ENCODE measurements at regions not wholly inside any gene's neighbourhood (a gene's known extent, or its start where the extent isn't known, plus 50 kb on each side); places are given as distances from the start of the nearest gene placed in this dataset.

DNA sequence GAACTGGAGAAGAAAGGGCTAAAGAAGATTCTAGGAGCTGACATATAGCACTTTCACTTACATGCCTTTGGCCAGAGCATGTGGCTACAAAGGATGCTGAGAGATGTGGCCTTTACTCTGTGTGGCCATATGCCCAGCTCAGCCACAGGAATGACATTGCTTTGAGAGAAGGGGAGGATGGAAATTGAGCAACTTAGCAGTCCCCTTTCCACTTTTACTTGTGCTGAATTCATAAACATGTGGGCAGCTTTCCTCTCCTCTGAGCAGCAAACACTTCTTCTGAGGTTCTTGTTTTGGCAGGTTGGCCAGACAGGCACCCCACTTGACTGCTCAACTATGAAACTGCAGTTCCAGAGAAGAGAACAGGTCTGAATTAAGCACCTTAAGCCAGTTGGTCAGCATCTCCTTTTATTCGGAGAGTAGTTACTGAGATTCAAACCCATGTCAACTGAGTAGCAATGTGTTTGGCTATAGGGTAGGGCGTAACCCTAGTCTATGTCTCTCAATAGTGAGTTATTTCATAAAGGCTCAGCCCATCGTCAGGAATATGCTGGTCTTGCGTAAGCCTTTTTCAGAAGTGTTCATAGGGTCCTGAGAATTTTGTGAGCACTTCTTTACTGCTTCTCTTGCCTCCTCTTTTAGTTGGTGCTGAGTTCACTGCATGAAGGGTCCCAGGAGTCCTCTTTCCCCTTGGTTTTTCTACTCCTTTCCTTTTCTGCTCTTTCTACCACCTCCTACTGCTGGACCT lies 134.5 kb downstream of the PALM2AKAP2 start:
- no peak for DNase-seq

DNA sequence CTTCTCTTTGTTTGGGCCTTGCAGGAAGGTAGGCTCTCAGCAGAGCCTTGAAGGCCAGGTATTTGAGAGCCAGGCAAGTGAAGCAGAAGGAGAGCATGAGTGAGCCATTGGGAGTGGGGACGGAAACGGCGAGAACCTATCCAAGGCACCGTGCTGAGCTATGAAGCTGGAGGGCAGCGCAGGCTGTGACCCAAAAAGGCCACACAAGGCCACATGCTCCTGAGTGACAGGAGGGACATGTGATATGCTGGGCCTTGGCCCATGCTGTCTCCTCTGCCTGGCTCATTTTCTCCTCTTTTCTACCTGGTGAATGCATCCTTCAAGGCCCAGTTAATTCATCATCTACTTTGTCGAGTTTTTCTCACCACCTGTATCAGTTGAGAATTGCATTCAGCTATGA lies 136.3 kb downstream of the PALM2AKAP2 start:
- no peak for DNase-seq

DNA sequence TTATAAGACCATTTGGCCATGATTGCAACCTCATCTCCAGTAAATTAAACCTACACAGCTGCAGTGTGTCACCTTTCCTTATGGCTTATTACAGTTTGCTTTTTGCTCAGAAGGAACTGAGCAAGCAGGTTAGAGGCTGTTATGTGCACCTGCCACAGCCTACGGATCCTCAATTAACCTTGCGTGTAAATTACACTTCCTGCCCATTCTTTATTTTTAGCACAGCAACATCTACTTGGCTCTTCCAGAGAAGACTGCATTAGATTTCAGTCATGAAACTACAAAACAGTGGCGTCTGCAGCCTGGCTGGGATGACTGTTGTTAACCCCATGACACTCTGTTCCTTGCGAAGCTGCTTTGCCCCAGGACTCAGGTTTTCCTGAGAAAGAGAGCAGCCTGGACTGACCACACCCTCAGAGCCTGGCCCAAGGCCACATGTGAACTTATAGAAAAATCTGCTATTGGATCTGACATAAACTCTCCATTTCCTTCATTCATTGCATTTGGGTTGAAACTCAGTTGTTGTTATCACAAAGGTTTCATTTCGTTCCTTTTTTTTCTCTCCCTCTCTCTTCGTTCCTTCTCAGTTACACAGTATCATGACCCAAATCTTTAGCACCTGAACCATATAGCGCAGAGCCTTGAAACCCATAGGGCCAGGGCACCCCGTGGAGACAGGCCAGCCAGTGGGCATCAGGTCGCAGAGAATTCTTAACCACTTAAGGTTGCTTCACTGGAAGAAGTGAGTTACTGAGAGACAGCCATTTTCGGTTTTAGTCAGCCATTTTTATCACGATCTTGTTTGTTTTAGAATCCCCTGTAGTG lies 138.6 kb downstream of the PALM2AKAP2 start:
- DNase-seq: no peak

DNA sequence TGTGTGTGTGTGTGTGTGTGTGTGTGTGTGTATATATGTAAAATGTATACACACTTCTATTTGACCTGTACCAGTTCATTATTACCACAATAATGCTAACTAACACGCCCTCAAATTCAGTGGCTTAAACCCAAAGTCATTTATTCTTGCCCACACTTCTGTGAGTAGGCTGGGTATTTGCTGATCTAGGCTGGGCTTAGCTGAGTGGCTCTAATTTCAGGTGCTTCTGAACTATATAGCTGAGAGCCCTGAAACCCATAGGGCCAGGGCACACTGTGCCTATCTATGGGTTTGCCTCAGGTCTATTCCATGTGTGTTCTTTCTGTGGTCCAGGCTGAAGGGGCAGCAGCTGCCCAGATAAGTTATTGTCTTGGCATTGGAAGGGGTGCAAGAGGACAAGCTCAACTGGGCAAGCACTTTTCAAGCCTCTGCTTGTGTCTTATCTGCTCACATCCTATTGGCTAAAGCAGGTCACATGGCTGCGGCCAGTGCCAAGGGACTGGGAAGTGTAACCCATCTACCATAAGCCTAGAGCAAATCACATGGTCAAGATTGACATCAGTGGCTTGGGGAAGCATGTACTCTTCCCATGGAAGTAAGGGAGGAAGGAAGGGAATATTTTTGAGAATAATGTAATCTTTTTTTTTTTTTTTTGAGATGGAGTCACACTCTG lies 139.9 kb downstream of the PALM2AKAP2 start:
- no peak for DNase-seq

DNA sequence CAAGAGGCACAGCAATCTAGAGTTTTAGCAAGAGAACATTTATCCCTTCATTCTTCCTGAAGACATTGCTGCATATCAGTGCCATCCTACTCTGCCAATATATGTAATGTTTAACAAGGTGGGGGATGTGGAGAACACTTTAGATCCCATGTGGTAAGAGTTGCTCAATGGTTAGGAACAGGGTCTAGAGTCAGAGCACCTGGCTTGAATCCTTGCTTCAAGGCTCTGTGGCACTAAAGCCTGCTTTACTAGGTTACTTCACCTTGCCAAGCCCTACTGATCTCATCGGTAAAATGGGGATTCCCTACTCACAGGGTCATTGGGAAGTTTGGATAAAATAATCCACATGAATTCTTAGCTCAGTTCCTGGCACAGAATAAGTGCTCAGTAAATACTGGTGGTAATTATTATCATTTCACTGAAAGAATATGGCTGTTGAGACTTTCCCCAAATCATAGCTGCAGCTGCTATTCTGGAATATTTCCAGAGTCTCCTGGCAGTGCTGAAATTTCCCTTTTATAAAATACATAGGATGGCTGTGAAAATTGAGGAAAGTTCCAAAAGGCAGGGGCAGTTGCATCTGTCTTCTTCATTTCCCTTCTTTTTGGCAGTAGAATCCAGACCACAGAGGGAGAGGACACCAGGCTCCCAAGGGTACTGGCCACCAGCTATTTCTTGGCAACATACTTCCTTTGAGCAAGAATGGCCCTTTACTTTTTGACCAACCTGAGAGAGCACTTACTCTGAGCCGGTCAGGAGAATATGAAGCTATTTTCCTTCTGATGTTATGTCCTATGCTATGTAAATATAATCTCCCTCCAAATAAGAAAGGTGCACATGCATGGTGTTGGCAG lies 142.8 kb downstream of the PALM2AKAP2 start:
- no peak for DNase-seq

- DNase-seq: no peak
Measured at GRCh38 chr9:109923471-109923760, 143.4 kb downstream of the PALM2AKAP2 start.

- DNase-seq: no peak
Measured at GRCh38 chr9:109923806-109924205, 143.8 kb downstream of the PALM2AKAP2 start.

DNA sequence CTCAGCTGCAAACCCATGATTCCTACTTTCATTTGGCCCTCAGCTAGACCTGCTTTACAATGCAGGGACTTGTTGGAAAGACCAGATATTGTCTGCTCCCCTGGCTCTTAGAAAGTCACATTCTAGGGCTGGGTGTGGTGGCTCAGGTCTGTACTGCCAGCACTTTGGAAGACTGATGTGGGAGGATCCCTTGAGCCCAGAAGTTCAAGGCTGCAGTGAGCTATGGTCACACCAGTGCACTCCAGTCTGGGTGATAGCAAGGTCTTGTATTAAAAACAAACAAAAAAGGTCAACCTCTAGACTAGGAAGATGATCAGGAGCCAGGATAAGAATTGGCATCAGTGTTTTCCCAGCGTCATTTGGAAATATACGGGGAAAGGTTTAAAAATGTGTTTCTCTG lies 145.8 kb downstream of the PALM2AKAP2 start:
- DNase-seq: no peak

- no peak for DNase-seq
Measured at GRCh38 chr9:109926421-109926869, 146.4 kb downstream of the PALM2AKAP2 start.

DNA sequence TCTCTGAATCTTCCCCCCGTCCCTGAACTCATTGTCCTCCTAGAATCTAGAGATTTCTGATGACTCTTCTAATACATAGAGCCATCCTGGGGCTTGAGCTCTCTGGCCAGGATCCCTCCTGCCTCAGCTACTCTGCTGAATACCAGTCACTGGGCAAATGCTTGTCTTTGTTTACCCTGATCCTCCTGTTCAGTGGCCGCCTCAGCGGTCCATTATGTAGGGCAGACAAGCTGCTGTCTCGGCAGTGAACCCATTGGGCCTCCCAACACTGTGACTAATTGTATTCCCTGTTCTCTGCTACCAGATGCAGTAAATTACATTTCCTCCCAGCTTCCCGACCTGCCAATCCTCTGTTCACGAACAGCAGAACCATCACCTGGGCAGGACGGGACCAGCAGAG lies 151.6 kb downstream of the PALM2AKAP2 start:
- no peak for DNase-seq

DNA sequence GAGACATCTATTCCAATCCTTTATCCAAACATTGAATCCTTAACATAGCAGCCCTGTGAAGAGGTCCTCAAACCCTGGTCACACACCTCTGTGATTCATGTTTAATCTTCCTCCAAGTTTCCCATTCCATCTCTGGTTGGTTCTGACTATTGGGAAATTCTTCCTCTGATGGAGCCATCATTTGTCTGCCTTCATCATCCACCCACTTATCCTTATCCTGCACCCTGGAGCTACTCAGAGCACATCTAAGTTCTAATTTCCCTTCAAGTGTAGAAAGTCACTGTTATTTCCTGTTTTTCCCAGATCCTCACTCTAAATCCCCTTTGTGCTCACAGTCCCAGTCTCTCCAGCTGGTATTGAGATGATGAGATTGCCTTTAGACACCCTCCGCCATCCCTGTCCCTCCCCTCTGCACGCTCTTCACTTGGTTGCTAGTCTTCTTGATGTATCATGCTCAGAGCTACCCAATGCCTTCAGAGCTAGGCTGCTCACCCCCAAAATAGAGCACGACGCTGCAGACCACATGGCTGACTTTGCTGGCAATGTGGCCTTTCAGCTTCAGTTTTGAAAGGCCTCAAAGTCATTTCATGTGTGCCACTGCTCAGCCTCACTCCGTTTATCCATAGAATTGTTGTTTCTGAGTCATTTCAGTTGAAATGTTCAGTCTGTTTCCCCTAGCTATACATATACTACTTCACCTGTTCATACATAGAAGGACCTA lies 154.3 kb downstream of the PALM2AKAP2 start:
- no peak for DNase-seq

DNA sequence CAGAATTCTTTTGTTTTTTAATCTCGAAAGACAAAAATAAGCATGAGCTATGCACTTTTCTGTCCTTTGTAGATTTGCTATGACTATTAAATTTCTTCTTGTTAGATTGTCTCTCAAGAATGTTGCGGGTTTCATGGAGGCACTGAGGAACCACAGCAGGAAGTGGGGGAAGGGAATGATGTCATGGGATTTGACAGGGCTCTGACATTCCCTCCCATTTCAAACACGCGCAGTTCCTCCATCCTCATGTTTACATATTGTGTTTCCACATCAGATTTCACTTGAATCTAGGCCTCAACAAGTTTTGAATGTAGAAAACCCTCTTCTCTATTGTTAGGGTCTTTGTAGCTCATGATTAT lies 154.8 kb downstream of the PALM2AKAP2 start:
- no peak for DNase-seq

GRCh38 chr9:109935406-109936087 lies 155.5 kb downstream of the PALM2AKAP2 start:
- no peak for DNase-seq

GRCh38 chr9:109937861-109938453 lies 158.0 kb downstream of the PALM2AKAP2 start:
- DNase-seq: no peak

DNA sequence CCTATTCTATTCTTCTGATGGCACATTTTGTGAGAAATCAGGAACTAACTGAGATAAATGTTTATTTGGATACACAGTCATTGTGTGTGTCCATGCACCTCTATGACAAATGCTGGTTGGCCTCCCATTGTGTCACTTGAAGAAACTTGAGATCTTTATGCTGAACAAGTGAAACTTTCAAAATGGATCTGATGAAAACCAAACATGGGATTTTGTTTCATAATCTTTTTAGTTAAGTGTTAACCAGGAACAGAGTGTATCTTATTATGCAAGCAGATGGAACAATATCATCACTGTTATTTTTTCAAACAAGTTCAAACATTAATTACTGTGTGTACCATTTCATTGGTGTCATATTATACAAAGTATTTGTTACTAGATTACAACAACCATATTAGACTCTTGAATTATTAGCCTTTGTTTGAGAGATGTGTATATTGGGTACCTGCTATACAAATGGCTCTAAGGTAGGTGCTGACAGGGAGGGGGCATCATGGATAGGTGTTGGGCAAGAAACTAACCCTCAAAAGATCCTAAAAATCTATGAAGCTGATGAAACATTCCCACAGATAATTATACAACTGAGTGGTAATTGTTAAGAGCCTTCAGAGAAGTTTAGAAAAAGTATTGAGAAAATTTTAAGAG lies 159.8 kb downstream of the PALM2AKAP2 start:
- DNase-seq: no peak

DNA sequence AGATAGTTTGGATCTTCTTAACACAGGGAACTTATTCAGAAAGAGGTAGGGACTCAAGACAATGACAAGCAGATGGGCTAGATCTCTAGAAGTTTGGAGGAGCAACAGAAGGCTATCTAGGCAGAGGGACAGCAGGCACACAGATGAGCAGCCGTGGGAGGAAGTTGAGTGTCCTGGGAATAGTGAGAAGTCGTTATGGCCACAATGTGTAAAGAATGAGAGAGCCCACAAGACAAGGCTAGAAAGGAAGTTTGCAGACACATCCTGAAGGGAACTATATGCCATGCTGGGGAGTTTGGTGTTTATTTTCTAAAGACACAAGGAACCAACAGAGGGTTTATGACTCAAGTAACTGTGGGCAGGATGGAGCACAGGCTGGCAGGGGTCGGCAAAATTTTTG lies 160.6 kb downstream of the PALM2AKAP2 start:
- DNase-seq: no peak

- DNase-seq: no peak
Measured at GRCh38 chr9:109941771-109942170, 161.8 kb downstream of the PALM2AKAP2 start.

GRCh38 chr9:109945573-109945972 lies 165.6 kb downstream of the PALM2AKAP2 start:
- no peak for DNase-seq

DNA sequence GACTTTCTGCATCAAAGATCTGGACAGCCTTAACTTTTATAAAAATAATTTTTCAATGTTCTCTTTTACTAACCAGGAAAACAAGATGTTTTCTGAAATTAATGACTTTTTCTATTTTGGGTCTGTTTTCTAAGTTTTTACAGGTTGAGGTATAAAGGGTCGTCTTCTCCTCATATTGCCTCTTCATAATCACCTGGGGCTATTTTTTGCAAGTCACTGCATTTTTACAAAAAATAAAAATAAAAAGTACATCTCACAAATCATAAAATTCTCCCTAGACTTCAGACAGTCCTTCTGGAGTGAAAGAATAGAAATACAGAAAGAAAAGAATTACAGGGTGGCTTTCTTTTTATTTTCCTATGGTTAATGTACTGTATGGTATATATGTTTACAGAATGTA lies 168.5 kb downstream of the PALM2AKAP2 start:
- DNase-seq: no peak

DNA sequence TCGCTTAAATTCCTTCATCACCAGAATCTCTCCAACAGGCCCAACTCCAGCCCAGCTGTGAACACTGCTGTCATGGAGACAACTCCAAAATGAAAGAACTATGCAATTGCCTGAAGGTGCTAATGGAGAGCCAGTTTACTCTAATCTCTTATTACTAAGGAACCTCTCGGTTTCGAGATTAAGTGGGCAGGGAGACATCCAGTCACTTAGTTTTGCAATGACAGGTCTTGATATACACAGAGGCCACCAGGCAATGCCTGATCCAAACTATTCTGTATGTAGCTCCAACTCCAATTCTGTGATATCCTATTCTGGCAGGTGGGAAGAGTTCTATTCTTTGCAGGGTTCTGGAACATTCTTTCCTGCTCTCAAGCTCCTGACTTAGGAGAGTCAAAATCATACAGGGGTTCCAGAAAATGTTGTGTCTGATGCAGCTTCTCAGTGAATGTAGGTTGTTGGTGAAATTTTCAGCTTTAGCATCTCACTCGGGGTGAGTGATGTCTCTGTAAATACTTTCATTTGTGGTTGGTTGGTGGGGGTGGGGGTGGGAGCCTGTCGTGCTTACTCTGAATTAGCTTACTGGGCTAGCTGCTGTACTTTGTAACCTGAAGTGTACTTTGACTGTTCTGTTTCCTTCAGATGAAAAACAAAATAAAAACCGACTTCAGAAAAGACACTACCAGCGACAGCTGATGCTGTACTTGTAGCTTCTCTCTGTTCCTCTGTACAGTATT lies 170.9 kb downstream of the PALM2AKAP2 start:
- DNase-seq: no peak
